ENCODE measurements at regions not wholly inside any gene's neighbourhood (a gene's known extent, or its start where the extent isn't known, plus 50 kb on each side); places are given as distances from the start of the nearest gene placed in this dataset.

DNA sequence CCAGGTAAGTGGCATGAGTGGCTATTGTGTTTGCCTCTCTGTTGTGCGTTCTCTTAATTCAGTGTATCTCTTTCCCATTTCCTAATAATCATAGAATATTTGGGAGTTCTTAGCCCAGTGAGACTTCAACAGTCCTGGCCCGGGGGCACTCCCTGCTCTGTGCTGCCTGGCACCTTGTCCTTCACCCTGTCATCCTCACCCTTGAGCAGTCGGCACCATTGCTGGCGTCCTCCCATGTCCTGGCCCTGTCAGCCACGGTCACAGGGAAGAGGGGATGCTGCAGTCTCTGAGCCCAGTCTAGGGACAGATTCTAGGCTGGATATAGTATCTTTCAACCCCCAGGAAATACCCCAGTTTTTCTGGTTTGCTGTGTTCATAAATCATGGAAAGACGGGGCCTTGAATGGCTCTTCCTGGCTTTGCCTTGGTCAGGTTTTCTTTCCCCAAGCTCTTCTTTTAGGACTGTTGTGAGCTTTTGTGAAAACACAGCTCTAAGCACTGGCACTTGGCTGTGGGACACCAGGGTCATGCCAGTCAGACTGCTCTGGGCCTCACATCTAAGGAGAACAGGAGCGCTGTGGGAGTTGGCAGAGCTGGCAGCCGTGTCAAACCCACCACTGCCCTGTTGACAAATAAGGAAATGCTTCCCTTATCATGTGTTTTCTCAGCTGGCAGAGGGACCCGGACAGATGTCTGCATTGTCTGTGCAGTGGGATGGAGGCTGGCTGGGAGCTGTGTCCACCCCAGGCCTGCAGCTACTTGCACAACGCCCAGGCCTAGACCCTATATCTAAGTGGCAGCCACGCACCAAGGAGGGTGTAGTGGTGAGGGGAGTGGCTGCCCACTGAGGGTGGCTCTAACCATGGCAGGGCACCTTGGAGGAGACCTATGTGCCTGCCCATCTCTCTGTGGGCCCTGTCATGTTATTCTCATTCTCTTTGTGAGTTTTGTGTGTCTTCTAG, 378.6 kb downstream of the ICE1 start:
- TF ChIP-seq, protein P1, sequence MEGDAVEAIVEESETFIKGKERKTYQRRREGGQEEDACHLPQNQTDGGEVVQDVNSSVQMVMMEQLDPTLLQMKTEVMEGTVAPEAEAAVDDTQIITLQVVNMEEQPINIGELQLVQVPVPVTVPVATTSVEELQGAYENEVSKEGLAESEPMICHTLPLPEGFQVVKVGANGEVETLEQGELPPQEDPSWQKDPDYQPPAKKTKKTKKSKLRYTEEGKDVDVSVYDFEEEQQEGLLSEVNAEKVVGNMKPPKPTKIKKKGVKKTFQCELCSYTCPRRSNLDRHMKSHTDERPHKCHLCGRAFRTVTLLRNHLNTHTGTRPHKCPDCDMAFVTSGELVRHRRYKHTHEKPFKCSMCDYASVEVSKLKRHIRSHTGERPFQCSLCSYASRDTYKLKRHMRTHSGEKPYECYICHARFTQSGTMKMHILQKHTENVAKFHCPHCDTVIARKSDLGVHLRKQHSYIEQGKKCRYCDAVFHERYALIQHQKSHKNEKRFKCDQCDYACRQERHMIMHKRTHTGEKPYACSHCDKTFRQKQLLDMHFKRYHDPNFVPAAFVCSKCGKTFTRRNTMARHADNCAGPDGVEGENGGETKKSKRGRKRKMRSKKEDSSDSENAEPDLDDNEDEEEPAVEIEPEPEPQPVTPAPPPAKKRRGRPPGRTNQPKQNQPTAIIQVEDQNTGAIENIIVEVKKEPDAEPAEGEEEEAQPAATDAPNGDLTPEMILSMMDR (IDR thresholded peaks at IDR 0.05) = no peak
- no peak for TF ChIP-seq POLR2A (IDR thresholded peaks at IDR 0.05)
